ENCODE measurements at regions not wholly inside any gene's neighbourhood (a gene's known extent, or its start where the extent isn't known, plus 50 kb on each side); places are given as distances from the start of the nearest gene placed in this dataset.

GRCh38 chr12:124726596-124727263 lies 136.9 kb downstream of the SCARB1 start:
- no peak for DNase-seq

- DNase-seq: no peak
Measured at GRCh38 chr12:124725597-124726237, 137.9 kb downstream of the SCARB1 start.

GRCh38 chr12:124725099-124725498 lies 138.6 kb downstream of the SCARB1 start:
- DNase-seq: no peak

GRCh38 chr12:124722878-124723277 lies 140.8 kb downstream of the SCARB1 start:
- no peak for DNase-seq

GRCh38 chr12:124721501-124722162 lies 142.0 kb downstream of the SCARB1 start:
- DNase-seq: no peak

GRCh38 chr12:124720681-124721500 lies 142.8 kb downstream of the SCARB1 start:
- no peak for DNase-seq

GRCh38 chr12:124720004-124720680 lies 143.5 kb downstream of the SCARB1 start:
- DNase-seq: no peak

- no peak for DNase-seq
Measured at GRCh38 chr12:124719231-124719630, 144.4 kb downstream of the SCARB1 start.

- DNase-seq: no peak
Measured at GRCh38 chr12:124718458-124718857, 145.2 kb downstream of the SCARB1 start.

- no peak for DNase-seq
Measured at GRCh38 chr12:124718036-124718435, 145.6 kb downstream of the SCARB1 start.

- no peak for DNase-seq
Measured at GRCh38 chr12:124717318-124717717, 146.3 kb downstream of the SCARB1 start.

- DNase-seq: no peak
Measured at GRCh38 chr12:124716208-124717130, 147.2 kb downstream of the SCARB1 start.

GRCh38 chr12:124715121-124715990 lies 147.9 kb upstream of the NCOR2 start:
- no peak for DNase-seq

- DNase-seq: peak; percentile 45
Measured at GRCh38 chr12:124713436-124714082, 146.1 kb upstream of the NCOR2 start.

- no peak for DNase-seq
Measured at GRCh38 chr12:124713041-124713435, 145.6 kb upstream of the NCOR2 start.

- DNase-seq: no peak
Measured at GRCh38 chr12:124711344-124711743, 143.9 kb upstream of the NCOR2 start.

- no peak for DNase-seq
Measured at GRCh38 chr12:124709722-124710687, 142.6 kb upstream of the NCOR2 start.

GRCh38 chr12:124707316-124707715 lies 139.9 kb upstream of the NCOR2 start:
- no peak for DNase-seq

GRCh38 chr12:124706363-124706762 lies 139.0 kb upstream of the NCOR2 start:
- DNase-seq: no peak
